Heart right ventricle (tissue), 16 donors: ENCODE measurements at regions not wholly inside any gene's neighbourhood (a gene's known extent, or its start where the extent isn't known, plus 50 kb on each side); places are given as distances from the start of the nearest gene placed in this dataset.

Experiments
- ATAC-seq, 8 donors: fragments of 200-7000 bp; cut with Tn5 transposase; one replicate each; pipeline ENCODE4 v1.9.1; 2020; ENCODE audit warnings: mild to moderate bottlenecking in 8 of 8, moderate library complexity in 8 of 8, moderate number of reproducible peaks in 1 of 8
- DNase-seq, 2 donors: peaks; one replicate each; pipeline ENCODE4 v3.0.0-alpha.2; 2020
- H3K27ac ChIP-seq, 10 donors: fragments of 200-600 bp; sonication (generic) in 2 of 10; one replicate each; pipeline versions ENCODE4 v1.5.0 to v1.8.0; 2020 to 2022; ENCODE audit warnings: mild to moderate bottlenecking in 3 of 10
- H3K27me3 ChIP-seq, 7 donors: fragments of 200-600 bp; one replicate each; pipeline ENCODE4 v1.8.0; 2021 to 2022; ENCODE audit warnings: mild to moderate bottlenecking in 2 of 7
- H3K36me3 ChIP-seq, 9 donors: fragments of 200-600 bp; sonication (generic) in 1 of 9; one replicate each; pipeline versions ENCODE4 v1.5.0 to v1.8.0; 2020 to 2022; ENCODE audit warnings: mild to moderate bottlenecking in 2 of 9
- H3K4me1 ChIP-seq, 9 donors: fragments of 200-600 bp; sonication (generic) in 1 of 9; one replicate each; pipeline versions ENCODE4 v1.5.0 to v1.8.0; 2020 to 2022; ENCODE audit warnings: mild to moderate bottlenecking in 4 of 9
- H3K4me3 ChIP-seq, 10 donors: fragments of 200-600 bp; sonication (generic) in 2 of 10; one replicate each; pipeline versions ENCODE4 v1.5.0 to v1.8.0; 2020 to 2022; ENCODE audit warnings: mild to moderate bottlenecking in 7 of 10, moderate library complexity in 2 of 10
- H3K9me3 ChIP-seq, 11 donors: fragments of 200-600 bp in 10 of 11; sonication (generic) in 2 of 11; one replicate each; pipeline versions ENCODE4 v1.5.0 to v1.8.0; 2013 to 2022; ENCODE audit warnings: mild to moderate bottlenecking in 2 of 11, control low read depth in 1 of 11, moderate library complexity in 1 of 11
- WGBS, 2 donors: extraction: QIAGEN DNeasy Blood & Tissue Kit; methylation state at CpG; one replicate each; pipeline ENCODE4 v1.1.7; 2013; ENCODE audit warnings: inconsistent platforms in 1 of 2; 5-methylcytosine and 5-hydroxymethylcytosine counted together
- intact Hi-C, 10 donors: fragments of 100-400 bp; cut with DNase I; formaldehyde crosslinking; loops; one replicate each; pipeline versions ENCODE4 v1.11.1 to v1.14.2; 2022
- TF ChIP-seq, protein P1 (sequence below), 9 donors: fragments of 200-600 bp; sonication (generic) in 2 of 9; IDR thresholded peaks; one replicate each; pipeline versions ENCODE4 v1.5.0 to v1.8.0; 2021 to 2022; ENCODE audit warnings: antibody characterized with exemption in 9 of 9, mild to moderate bottlenecking in 5 of 9, moderate library complexity in 1 of 9
- donor health status: Arrhythmogenic right ventricular cardiomyopathy.
- donor health status: ischemic (EF 13 %, LVEDD 7.1; RV severe dilation, severe dysfunction).
- donor health status: healthy with polysubstance abuse.
- donor health status: DM: no; HTN: yes; CAD: no.
- donor health status: DM: no; HTN: no; CAD: no.
- donor health status: ischemic (EF 25% LVEDD 6.9; RV normal size, moderate dysfunction).
- donor health status: ischemic (EF 25% LVEDD 5.7; RV mildly dilated, moderate dysfunction).
- donor health status: healthy.
- donor health status: DM: yes; HTN: yes; CAD: no.
- donor health status: Ischemic cardiomyopathy.
- donor health status: ischemic (EF 35%, LVEDD 5.7; RV mildly dilated, moderate dysfunction).
- donor health status: nonischemic (EF 11% LVEDD 7.7; RV severe dilation, severe dysfunction).
- donor health status: DM: yes; HTN: yes; CAD: no.
- donor health status: PGD.
- donor health status: ischemic (EF 29% LVEDD 5.4; RV normal size, mild dysfunction).
- donor health status: nonischemic (EF 23%, LVEDD 6.1; RV moderate dilation, normal function).

DNA sequence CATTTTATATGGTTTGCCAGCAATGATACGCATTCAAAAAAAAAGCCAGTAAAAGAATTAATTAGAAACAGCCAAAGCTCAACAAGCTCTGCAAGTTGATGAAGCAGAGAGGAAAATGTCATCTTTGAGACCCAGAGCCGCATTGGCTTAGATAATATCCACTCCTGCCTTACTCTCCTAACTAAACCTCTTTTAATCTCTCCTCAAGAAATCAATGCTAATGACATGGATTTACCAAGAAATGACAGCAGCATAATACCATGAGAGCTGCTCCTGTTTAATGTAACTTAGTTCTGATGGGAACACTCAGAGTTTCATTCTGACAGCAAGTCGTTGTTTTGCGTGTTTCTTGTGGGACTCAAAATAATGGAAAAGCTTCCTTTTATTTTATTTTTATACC, 1099.4 kb upstream of the PIK3C3 start:
- H3K4me3 ChIP-seq, result no peak overlapping the region
- H3K9me3 ChIP-seq, result no peaks in the 10 kb centered on the region
- ATAC-seq, result no peak
- intact Hi-C loops, result no loop called here
- no peaks in the 10 kb centered on the region for H3K27me3 ChIP-seq
- no peaks in the 10 kb centered on the region for H3K36me3 ChIP-seq
- WGBS, 2 donors, result 87 to 88% methylated on average over 4 of the region's 4 CpGs
- no peak for DNase-seq
- no peaks in the 10 kb centered on the region for H3K4me1 ChIP-seq
- no peak overlapping the region for H3K27ac ChIP-seq
- TF ChIP-seq, protein P1, sequence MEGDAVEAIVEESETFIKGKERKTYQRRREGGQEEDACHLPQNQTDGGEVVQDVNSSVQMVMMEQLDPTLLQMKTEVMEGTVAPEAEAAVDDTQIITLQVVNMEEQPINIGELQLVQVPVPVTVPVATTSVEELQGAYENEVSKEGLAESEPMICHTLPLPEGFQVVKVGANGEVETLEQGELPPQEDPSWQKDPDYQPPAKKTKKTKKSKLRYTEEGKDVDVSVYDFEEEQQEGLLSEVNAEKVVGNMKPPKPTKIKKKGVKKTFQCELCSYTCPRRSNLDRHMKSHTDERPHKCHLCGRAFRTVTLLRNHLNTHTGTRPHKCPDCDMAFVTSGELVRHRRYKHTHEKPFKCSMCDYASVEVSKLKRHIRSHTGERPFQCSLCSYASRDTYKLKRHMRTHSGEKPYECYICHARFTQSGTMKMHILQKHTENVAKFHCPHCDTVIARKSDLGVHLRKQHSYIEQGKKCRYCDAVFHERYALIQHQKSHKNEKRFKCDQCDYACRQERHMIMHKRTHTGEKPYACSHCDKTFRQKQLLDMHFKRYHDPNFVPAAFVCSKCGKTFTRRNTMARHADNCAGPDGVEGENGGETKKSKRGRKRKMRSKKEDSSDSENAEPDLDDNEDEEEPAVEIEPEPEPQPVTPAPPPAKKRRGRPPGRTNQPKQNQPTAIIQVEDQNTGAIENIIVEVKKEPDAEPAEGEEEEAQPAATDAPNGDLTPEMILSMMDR (IDR thresholded peaks at IDR 0.05), result no peak

DNA sequence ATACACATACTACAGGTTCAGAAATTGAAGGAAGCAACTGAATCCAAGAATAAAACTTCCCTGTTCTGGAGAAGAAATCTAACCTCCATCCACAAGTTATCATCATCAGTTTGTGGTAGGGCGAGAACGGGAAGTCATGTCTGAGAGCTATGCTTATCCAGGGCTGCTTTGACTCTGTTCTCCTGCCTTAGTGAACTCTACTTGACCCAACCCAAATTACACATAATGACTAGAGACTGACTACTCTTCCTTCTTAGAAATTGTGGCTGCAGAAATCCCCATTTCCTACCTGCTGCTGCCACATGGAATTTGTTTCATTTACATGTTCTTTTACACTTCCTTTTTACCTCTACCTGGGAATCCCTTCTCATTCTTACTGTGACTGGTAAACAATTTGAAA, 1102.6 kb upstream of the PIK3C3 start:
- Histone ChIP-seq H3K4me3 (no peak overlapping the region), H3K27me3 (no peaks in the 10 kb centered on the region), H3K9me3 (no peaks in the 10 kb centered on the region), H3K36me3 (no peaks in the 10 kb centered on the region), H3K27ac (no peak overlapping the region), H3K4me1 (no peaks in the 10 kb centered on the region)
- intact Hi-C loops, result no loop called here
- 90 to 92% methylated on average over 2 of the region's 2 CpGs for WGBS, 2 donors
- ATAC-seq (no peak), DNase-seq (no peak)
- TF ChIP-seq, protein P1 (IDR thresholded peaks at IDR 0.05), result no peak

DNA sequence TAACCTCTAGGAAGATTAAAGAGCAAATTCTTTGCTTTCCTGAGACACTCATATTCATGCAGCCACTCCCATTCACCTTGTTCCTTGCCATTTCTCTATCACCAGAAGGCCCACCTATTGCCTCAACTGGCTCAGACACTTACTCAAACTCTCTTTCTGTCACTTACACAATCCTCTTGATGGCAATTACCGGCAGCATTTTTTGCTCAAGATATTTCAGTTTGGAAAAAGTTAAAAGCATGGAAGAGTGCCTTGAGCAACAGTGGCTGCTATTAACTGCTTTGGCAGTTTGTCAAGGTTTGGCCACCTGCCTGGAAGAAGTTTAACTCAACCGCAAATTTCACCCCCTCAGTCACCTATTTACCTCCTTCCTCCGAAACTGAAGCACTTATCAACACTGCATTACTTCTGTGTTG, 1104.0 kb upstream of the PIK3C3 start:
- Histone ChIP-seq H3K9me3 (no peaks in the 10 kb centered on the region), H3K4me3 (no peak overlapping the region), H3K27ac (no peak overlapping the region), H3K4me1 (no peaks in the 10 kb centered on the region), H3K36me3 (no peaks in the 10 kb centered on the region), H3K27me3 (no peaks in the 10 kb centered on the region)
- no peak for ATAC-seq
- WGBS, 2 donors, result 37 to 48% methylated on average over 3 of the region's 3 CpGs
- no peak for DNase-seq
- intact Hi-C loops, result no loop called here
- TF ChIP-seq, protein P1 (IDR thresholded peaks at IDR 0.05), result no peak

DNA sequence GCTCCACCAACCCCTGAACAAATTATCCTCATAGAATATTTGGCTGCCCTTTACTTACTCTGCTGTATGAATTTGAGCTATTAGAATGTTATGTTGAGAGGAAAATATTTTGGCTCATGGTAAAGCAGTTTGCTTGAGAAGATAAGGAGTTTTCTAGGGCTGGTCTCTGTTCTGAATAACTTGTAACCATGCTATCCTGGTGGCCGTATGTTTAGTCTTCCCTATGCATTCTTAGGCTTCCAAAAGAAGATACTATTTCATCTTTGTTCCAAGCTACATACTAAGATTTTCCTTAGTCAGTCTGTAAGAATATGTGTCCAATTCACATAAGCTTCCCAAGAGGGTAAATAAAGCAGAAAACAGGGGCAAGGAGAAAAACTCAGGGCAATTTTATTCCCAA, 1105.1 kb upstream of the PIK3C3 start:
- H3K27me3 ChIP-seq, result no peaks in the 10 kb centered on the region
- ATAC-seq (no peak), DNase-seq (no peak)
- H3K27ac ChIP-seq, result no peak overlapping the region
- H3K9me3 ChIP-seq, result peaks cover 0 to under 1% (median 0%) of the 10 kb centered on the region in 11 donors
- H3K4me1 ChIP-seq, result no peaks in the 10 kb centered on the region
- 32 to 34% methylated on average over 1 of the region's 1 CpG for WGBS, 2 donors
- H3K36me3 ChIP-seq, result no peaks in the 10 kb centered on the region
- TF ChIP-seq, protein P1 (IDR thresholded peaks at IDR 0.05), result no peak
- H3K4me3 ChIP-seq, result no peak overlapping the region
- intact Hi-C loops, result loop anchor here in 1 of 10 donors (10.0 kb wide), 1 partner anchor 65 kb away; no protein-coding TSS in a partner anchor
